ENCODE measurements at regions not wholly inside any gene's neighbourhood (a gene's known extent, or its start where the extent isn't known, plus 50 kb on each side); places are given as distances from the start of the nearest gene placed in this dataset.

DNA sequence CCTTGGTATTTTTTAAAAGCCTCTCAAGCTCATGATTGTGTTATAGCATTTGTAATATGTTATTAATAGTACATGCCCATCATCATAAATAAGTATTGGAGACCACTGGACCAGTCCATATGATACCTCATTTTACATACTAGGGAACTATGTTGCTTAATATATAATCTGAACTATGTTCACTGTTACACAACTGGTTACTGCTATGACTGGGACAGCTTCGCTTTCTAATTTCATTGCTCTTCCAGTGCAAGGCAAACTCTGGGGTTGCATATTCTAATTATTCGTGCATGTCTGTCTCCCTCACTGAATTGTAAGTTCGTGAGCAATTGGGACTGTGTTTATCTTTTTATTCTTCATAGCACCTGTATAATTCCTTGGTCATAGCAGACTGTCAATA, 330.5 kb downstream of the RAPGEF2 start:
- WGBS, 2 donors, result 86 to 92% methylated on average over 3 of the region's 3 CpGs
- no peak overlapping the region for H3K27ac ChIP-seq
- no peak for ATAC-seq

DNA sequence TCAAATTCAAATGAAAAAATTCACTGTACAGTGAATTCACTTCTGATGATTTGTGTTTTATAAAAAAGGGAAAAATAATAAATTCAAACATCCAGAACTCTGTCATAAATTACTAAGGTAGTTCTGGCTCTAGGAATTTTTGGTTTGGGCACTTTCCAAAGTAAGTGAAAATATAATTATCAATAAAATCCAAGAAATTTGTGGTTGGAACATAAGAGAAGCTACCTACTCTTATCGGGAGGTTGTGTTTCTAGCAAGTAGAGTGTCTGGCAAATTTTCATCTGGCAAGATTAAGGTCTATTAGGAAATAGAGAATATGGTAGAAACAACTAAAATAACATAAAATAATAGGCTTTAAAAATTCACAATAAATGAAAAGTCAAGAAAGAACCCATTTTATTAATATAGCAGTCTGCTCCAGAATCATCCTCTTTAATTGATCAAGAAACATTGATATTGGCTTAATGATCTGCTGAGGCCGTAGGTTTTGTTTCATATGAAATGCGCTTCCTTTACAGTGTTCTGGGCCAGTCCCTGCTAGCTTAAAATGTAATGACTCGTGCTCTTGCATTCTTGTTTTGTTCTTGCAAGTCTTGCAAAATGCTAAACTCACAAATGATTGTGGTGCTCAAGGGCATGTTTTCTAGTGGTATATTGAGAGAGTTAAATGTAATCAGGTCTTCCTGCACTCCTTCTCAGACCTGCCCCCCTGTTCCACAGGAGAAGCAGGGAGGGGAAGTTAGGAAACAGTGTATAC, 331.4 kb downstream of the RAPGEF2 start:
- no peak overlapping the region for H3K27ac ChIP-seq

More for the DNA sequence above, 330.5 kb downstream of the RAPGEF2 start:
- H3K27me3 ChIP-seq, result no peaks in the 10 kb centered on the region
- no peaks in the 10 kb centered on the region for H3K9me3 ChIP-seq
- no peak overlapping the region for H3K4me3 ChIP-seq
- peaks cover 4 to 30% (median 14%) of the 10 kb centered on the region in 9 donors for H3K4me1 ChIP-seq
- DNase-seq, result no peak
- TF ChIP-seq, protein P1, sequence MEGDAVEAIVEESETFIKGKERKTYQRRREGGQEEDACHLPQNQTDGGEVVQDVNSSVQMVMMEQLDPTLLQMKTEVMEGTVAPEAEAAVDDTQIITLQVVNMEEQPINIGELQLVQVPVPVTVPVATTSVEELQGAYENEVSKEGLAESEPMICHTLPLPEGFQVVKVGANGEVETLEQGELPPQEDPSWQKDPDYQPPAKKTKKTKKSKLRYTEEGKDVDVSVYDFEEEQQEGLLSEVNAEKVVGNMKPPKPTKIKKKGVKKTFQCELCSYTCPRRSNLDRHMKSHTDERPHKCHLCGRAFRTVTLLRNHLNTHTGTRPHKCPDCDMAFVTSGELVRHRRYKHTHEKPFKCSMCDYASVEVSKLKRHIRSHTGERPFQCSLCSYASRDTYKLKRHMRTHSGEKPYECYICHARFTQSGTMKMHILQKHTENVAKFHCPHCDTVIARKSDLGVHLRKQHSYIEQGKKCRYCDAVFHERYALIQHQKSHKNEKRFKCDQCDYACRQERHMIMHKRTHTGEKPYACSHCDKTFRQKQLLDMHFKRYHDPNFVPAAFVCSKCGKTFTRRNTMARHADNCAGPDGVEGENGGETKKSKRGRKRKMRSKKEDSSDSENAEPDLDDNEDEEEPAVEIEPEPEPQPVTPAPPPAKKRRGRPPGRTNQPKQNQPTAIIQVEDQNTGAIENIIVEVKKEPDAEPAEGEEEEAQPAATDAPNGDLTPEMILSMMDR (IDR thresholded peaks at IDR 0.05), result no peak
- intact Hi-C loops (cut with DNase I), result loop anchor here in 1 of 10 donors (10.0 kb wide), 3 partner anchors 69 to 569 kb away; no protein-coding TSS in a partner anchor
- H3K36me3 ChIP-seq, result no peaks in the 10 kb centered on the region

DNA sequence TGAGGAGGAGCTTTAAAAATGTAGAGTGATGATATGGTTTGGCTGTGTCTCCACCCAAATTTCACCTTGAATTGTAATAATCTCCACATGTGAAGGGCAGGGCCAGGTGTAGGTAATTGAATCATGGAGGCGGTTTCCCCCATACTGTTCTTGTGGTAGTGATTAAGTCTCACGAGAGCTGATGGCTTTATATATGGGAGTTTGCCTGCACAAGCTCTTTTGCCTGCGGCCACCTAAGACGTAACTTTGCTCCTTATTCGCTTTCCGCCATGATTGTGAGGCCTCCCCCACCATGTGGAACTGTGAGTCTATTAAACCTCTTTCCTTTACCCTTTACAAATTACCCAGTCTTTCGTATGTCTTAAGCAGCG, 332.0 kb downstream of the RAPGEF2 start:
- no peaks in the 10 kb centered on the region for H3K9me3 ChIP-seq
- no peak overlapping the region for H3K27ac ChIP-seq
- intact Hi-C loops (cut with DNase I), result loop anchor here in 1 of 10 donors (10.0 kb wide), 3 partner anchors 70 to 570 kb away; no protein-coding TSS in a partner anchor
- no peaks in the 10 kb centered on the region for H3K36me3 ChIP-seq
- DNase-seq (no peak), ATAC-seq (no peak)
- TF ChIP-seq, protein P1 (IDR thresholded peaks at IDR 0.05), result no peak
- 96 to 99% methylated on average over 8 of the region's 8 CpGs for WGBS, 2 donors
- peaks cover 0 to 15% (median under 1%) of the 10 kb centered on the region in 9 donors for H3K4me1 ChIP-seq
- no peaks in the 10 kb centered on the region for H3K27me3 ChIP-seq
- H3K4me3 ChIP-seq, result no peak overlapping the region

More for the DNA sequence above, 331.4 kb downstream of the RAPGEF2 start:
- DNase-seq (no peak), ATAC-seq (no peak)
- WGBS, 2 donors, result 69 to 78% methylated on average over 4 of the region's 4 CpGs
- TF ChIP-seq, protein P1 (IDR thresholded peaks at IDR 0.05), result no peak
- intact Hi-C loops (cut with DNase I), result loop anchor here in 1 of 10 donors (10.0 kb wide), 3 partner anchors 69 to 569 kb away; no protein-coding TSS in a partner anchor
- Histone ChIP-seq H3K4me3 (no peak overlapping the region), H3K9me3 (no peaks in the 10 kb centered on the region), H3K27me3 (no peaks in the 10 kb centered on the region), H3K36me3 (no peaks in the 10 kb centered on the region), H3K4me1 (peaks cover 0 to 21% (median 6%) of the 10 kb centered on the region in 9 donors)

DNA sequence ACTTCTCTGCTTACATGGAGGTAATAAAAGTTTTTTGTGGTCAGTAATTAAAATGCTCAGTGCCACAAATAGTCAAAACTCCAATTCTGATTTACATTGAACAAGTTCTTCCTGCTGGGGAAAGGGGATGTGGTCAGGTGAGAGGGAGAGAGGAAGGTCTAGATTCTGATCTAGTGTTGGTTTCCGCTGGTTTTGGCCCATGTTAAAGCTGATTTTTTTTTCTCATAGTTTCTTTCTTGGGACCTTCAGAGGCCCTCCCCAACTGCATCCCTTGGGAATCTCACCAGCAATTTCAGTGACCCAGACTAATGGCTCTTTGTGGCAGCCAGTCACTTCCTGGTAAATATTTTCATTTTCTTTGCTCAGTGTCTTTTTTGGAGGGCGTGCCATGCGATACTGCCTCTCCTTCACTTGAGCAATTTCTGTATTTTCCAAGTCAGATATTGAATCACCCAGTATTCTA, 332.7 kb downstream of the RAPGEF2 start:
- peak overlapping the region in 1 of 10 donors; percentile 25 for H3K27ac ChIP-seq
- no peaks in the 10 kb centered on the region for H3K36me3 ChIP-seq
- 68 to 76% methylated on average over 3 of the region's 3 CpGs for WGBS, 2 donors
- no peak overlapping the region for H3K4me3 ChIP-seq
- H3K4me1 ChIP-seq, result peaks cover 0 to 14% (median 0%) of the 10 kb centered on the region in 9 donors
- no peaks in the 10 kb centered on the region for H3K27me3 ChIP-seq
- TF ChIP-seq, protein P1 (IDR thresholded peaks at IDR 0.05), result no peak
- no peaks in the 10 kb centered on the region for H3K9me3 ChIP-seq
- DNase-seq (no peak), ATAC-seq (no peak)
- intact Hi-C loops (cut with DNase I), result loop anchor here in 1 of 10 donors (10.0 kb wide), 3 partner anchors 71 to 571 kb away; no protein-coding TSS in a partner anchor
